ENCODE measurements at regions not wholly inside any gene's neighbourhood (a gene's known extent, or its start where the extent isn't known, plus 50 kb on each side); places are given as distances from the start of the nearest gene placed in this dataset.

DNA sequence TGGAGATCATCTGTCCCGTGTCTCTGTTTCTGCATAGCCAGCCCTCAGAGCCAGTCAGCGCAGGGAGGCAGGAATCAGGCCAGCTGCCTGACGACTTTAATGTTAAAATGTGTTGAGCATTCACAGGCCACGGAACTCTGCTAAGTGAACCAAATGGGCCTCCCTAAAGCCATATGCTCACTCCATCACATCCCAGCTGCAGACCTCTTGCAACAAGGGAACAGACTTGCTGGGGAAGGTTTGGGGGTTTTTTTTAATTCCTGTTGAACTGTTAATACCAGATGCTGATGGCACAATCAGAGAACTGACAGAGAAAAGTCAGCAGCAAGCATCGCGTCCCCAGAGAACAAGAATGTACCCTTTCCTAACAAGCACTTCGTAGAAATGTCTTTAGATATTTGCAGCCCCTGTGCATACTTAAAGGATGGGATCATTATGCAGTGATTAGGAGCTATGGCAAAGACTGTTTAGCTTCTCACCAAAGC is 900.4 kb upstream of the AUTS2 start:
- TF ChIP-seq CTCF (IDR thresholded peaks at IDR 0.05; ENCODE audit: low read depth, low read length) (no peak), EZH2phosphoT487 (IDR thresholded peaks at IDR 0.05; ENCODE audit: low read depth) (no peak)

All from OCI-LY3 (cell line).